DMS 273 (cell line): ENCODE measurements at regions not wholly inside any gene's neighbourhood (a gene's known extent, or its start where the extent isn't known, plus 50 kb on each side); places are given as distances from the start of the nearest gene placed in this dataset.
"Not testable (repeated sequence)": the region's sequence is repeated elsewhere in the genome, so short reads cannot be mapped to it uniquely, and the experiment has no call there.

Experiments
- DNase-seq: peaks from one replicate; lab custom pipeline; 2025; ENCODE audit not compliant: unreplicated experiment; lab: John Stamatoyannopoulos, UW

DNA sequence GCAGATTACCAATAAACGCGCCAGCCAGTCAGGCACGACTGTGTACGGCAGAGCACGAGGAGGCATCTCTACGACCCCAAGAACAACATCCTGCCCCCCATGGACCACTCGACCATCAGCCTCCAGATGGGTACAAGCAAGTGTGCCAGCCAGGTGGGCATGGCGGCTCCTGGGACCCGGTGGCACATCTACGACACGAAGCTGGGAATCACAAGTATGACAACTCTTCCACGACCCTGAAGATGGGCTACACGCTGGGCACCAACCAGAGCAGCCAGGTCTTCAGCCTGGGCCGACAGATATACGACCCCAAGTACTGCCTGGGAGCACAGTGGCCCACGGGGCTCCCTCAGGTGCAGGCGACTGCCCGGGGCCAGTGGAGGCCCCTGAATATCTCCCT, 217.6 kb downstream of the POTED start:
- no peak for DNase-seq

GRCh38 chr21:13826511-13826910, 216.9 kb downstream of the POTED start:
- not testable (repeated sequence) for DNase-seq

DNA sequence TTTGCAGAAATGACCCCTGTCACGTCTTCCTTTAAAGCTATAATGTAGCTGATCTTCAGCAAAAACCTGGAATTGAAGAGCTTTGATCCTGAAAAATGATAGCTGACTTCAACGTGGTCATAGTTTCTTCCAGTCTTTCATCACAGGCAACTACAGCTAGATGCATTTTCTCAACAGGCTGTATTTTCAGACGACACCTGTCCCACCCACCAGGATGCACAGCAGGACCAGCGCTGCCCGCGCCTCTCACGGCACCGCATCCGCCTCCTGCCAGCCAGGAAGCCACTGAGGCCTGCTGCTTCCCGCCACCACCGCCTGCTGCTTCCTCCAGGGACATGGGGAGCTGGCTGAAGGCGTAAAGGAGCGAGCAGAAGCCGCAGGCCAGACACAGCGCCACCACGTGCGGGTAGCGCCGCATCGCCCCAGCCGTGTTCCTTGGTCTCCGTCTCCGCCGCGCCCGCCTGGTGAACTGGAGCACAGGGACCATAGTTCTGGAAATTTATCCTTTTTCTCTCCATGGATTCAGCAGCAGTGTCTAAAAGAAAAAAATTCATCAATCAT, 215.7 kb downstream of the POTED start:
- not testable (repeated sequence) for DNase-seq

DNA sequence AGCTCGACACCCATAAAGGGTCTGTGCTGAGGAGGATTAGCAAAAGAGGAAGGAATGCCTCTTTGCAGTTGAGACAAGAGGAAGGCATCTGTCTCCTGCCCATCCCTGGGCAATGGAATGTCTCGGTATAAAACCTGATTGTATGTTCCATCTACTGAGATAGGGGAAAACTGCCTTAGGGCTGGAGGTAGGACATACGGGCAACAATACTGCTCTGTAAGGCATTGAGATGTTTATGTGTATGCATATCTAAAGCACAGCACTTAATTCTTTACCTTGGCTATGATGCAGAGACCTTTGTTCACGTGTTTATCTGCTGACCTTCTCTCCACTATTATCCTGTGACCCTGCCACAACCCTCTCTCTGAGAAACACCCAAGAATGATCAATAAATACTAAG, 210.7 kb downstream of the POTED start:
- not testable (repeated sequence) for DNase-seq

DNA sequence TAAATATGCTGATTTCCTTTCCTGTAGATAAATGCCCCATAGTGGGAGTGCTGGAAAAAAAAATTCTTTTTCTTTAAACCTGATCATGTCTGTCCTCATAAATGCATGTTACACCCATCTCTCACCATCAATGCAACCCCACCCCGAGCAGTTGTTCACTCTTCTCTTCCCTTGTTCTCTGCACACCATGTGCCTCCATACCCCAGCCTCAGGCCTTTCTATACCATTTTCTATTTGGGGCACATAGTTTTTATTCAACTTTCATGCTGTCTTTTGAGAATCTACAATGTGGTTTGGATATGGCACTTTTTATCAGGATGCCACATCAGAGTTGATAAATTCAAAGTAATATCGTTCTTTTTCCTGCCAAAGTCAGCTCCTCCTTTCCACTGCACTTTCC, 202.6 kb downstream of the POTED start:
- not testable (repeated sequence) for DNase-seq

- DNase-seq = not testable (repeated sequence)
These were observed 201.0 kb downstream of the POTED start for GRCh38 chr21:13810559-13810958.

- not testable (repeated sequence) for DNase-seq
These were observed 196.9 kb downstream of the POTED start for GRCh38 chr21:13806444-13806843.

GRCh38 chr21:13802757-13803156, 193.2 kb downstream of the POTED start:
- DNase-seq = not testable (repeated sequence)
